IPS-NIHi11 (cell line): ENCODE measurements at regions not wholly inside any gene's neighbourhood (a gene's known extent, or its start where the extent isn't known, plus 50 kb on each side); places are given as distances from the start of the nearest gene placed in this dataset.

Experiments
- DNase-seq: peaks from one replicate; pipeline ENCODE4 v3.0.0; 2012; ENCODE audit warnings: mixed read lengths, low spot score

GRCh38 chr11:131192628-131193027 is 177.8 kb upstream of the NTM start:
- DNase-seq = no peak

GRCh38 chr11:131193031-131193501 is 177.3 kb upstream of the NTM start:
- no peak for DNase-seq

- DNase-seq = no peak
Observed at GRCh38 chr11:131194726-131195125, 175.7 kb upstream of the NTM start.

- no peak for DNase-seq
Observed at GRCh38 chr11:131195661-131196517, 174.5 kb upstream of the NTM start.

GRCh38 chr11:131198161-131199014 is 172.0 kb upstream of the NTM start:
- DNase-seq = no peak

GRCh38 chr11:131199015-131199280 is 171.5 kb upstream of the NTM start:
- DNase-seq = no peak

- DNase-seq = no peak
Observed at GRCh38 chr11:131201674-131202073, 168.7 kb upstream of the NTM start.

GRCh38 chr11:131203040-131203439 is 167.4 kb upstream of the NTM start:
- no peak for DNase-seq

GRCh38 chr11:131204282-131204681 is 166.1 kb upstream of the NTM start:
- DNase-seq = no peak

GRCh38 chr11:131204765-131205380 is 165.5 kb upstream of the NTM start:
- DNase-seq = peak; percentile 33

- DNase-seq = no peak
Observed at GRCh38 chr11:131206671-131207070, 163.7 kb upstream of the NTM start.

GRCh38 chr11:131207901-131208300 is 162.5 kb upstream of the NTM start:
- no peak for DNase-seq

GRCh38 chr11:131217313-131218310 is 152.8 kb upstream of the NTM start:
- DNase-seq = no peak

GRCh38 chr11:131218542-131218941 is 151.9 kb upstream of the NTM start:
- no peak for DNase-seq

GRCh38 chr11:131219646-131220045 is 150.8 kb upstream of the NTM start:
- DNase-seq = no peak

GRCh38 chr11:131223198-131223991 is 147.0 kb upstream of the NTM start:
- no peak for DNase-seq

GRCh38 chr11:131228378-131228777 is 142.0 kb upstream of the NTM start:
- DNase-seq = no peak

GRCh38 chr11:131229221-131229620 is 141.2 kb upstream of the NTM start:
- no peak for DNase-seq

GRCh38 chr11:131231317-131231940 is 139.0 kb upstream of the NTM start:
- DNase-seq = no peak

GRCh38 chr11:131232261-131232660 is 138.2 kb upstream of the NTM start:
- DNase-seq = no peak
